ENCODE measurements at regions not wholly inside any gene's neighbourhood (a gene's known extent, or its start where the extent isn't known, plus 50 kb on each side); places are given as distances from the start of the nearest gene placed in this dataset.
"Not testable (repeated sequence)": the region's sequence is repeated elsewhere in the genome, so short reads cannot be mapped to it uniquely, and the experiment has no call there.

- DNase-seq = no peak
Observed at GRCh38 chr3:5358911-5359310, 171.4 kb downstream of the EDEM1 start.

DNA sequence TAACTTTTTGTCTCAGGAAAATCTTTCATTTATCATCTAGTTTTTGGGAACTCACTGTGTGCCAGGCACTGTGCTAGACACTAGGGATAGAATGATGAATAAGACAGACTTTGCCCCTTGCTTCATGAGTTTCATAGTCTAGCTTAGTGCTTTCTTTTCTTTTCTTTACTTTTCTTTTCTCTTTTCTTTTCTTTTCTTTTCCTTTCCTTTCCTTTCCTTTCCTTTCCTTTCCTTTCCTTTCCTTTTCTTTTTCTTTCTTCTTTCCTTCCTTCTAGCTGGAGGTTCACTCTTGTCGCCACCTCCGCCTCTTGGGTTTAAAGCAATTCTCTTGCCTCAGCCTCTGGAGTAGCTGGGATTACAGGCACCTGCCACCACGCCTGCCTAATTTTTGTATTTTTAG, 172.9 kb downstream of the EDEM1 start:
- DNase-seq = no peak

- DNase-seq = no peak
Observed at GRCh38 chr3:5366746-5367145, 179.2 kb downstream of the EDEM1 start.

- DNase-seq = not testable (repeated sequence)
Observed at GRCh38 chr3:5371555-5371954, 184.0 kb downstream of the EDEM1 start.

- DNase-seq = no peak
Observed at GRCh38 chr3:5376761-5377160, 189.3 kb downstream of the EDEM1 start.

DNA sequence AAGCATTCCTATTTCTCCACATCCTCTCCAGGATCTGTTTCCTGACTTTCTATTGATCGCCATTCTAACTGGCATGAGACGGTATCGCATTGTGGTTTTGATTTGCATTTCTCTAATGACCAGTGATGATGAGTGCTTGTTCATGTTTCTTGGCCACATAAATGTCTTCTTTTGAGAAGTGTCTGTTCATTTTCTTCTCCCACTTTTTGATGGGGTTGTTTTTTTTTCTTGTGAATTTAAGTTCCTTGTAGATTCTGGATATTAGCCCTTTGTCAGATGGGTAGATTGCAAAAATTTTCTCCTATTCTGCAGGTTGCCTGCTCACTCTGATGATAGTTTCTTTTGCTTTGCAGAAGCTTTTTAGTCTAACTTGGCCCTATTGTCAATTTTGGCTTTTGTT, 191.8 kb downstream of the EDEM1 start:
- DNase-seq = not testable (repeated sequence)

GRCh38 chr3:5383486-5384263, 196.2 kb downstream of the EDEM1 start:
- DNase-seq = not testable (repeated sequence)

GRCh38 chr3:5384557-5385236, 197.2 kb downstream of the EDEM1 start:
- no peak for DNase-seq

DNA sequence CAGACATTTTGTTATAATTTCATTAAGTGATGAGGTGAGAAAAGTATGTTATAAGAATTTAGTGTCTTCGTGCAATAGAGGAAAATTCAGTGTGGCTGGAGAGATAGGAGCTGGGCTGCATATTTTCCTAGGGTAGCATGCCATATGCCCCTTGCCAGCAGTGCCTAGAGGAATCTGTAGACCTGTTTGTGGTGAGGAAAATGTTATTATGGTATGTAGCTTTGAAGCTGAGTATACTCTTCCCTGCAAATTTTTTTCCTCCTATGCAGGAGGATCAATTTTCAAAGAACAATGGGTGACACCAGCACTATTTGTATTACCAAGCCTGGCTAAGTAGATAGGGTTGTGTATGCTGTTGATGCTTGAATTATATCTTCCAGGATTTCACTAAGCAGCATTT, 200.6 kb downstream of the EDEM1 start:
- DNase-seq = no peak

DNA sequence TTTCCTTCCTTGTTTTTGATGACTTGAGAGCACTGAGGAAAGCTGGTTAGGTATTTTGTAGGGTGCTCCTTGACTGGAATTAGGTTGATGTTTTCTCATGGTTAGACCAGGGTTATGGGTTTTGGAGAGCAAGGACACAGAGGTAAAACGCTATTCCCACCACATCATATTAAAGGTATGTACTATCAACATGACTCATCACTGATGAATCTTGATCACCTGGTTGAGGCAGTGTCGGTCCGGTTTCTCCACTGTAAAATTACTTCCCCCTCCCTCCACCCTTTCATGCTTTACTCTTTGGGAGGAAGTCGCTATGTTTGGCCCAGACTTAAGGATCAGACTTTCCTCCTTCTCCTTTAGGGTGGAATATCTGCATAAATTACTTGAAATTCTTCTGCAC, 201.6 kb downstream of the EDEM1 start:
- DNase-seq = no peak

DNA sequence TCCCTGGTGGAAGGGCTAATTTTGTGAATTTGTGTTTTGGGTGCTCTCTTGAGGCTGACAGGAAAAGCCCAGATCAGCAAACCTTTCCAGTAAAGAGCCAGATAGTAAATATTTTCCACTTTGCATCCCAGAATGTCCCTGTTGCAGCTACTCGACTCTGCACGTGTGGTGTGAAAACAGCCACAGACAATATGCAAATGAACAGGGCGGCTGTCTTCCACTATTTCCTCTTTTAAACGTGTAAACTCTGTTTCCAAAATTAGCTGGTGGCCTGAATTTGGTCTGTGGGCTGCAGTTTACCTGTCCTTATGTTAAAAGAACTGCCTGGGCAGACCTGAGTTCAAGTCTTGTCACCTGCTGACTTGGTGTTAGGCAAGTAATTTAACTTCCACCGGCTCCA, 202.7 kb downstream of the EDEM1 start:
- DNase-seq = no peak

DNA sequence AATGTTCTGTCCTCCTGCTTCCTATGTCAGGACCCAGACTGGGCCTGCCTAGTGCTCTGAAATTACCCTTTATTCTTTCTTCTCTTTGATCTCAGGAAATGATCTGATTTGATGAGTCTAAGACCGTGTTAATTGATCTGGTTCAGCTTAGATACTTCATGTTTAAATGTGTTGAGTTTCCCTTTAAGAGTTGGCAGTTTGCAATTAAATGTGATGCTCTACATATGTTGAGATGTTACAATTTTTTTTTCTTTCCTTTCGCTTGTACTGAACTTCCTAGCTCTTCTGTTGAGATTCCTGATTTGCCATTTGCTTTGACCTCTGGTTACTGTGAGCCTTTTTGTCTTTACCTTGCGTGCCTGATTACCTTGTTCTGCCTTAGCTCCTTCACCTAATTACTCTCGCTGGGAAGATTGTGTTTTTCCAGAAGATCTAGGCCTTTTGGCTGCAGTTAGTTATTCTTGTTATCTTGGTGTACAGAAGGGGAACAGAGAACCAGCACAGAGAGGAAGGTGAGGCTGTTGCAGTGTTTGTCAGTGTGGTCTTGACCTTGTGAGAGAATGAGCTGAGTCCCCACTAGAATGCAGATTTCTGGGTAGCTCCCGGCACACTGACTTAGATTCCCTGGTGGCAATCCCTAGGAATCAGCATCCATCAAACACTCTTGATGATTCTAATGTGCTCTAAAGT, 203.6 kb downstream of the EDEM1 start:
- DNase-seq = no peak

DNA sequence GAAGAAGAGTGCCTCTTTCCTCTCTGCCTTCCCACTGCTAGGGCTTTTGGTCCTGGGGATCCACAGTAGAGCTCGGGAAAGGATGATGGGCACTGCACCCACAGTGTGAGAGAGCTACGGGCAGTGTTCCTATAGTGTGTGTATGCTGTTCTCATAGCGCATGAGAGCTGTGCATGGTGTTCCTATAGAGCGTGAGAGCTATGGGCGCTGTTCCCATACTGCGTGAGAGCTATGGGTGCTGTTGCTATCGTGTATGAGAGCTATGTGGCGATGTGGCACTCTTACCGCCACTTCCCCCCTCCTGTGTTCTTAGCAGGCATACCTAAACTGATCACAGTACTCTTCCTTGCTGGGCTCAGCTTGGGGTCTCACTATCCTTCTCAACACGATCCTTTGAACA, 213.5 kb downstream of the EDEM1 start:
- no peak for DNase-seq

DNA sequence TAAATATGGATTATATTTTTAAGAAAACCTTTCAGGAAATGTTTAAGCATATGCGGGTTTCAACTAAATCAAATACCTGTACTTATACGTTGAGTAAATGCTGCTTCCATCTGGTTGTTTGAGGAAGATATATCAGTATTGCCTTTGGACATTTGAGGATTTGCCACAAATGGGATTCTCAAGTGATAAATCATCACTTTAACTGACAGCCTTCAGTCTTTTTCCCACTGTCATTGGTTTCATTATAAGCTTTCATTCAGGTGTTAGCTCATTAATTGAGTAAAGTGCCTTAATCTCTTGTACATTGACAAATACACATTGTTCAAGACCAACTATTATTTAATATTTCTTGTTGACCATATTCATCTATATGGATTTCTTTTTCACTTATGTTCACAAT, 217.2 kb downstream of the EDEM1 start:
- DNase-seq = no peak

GRCh38 chr3:5411786-5412185, 224.3 kb downstream of the EDEM1 start:
- no peak for DNase-seq

DNA sequence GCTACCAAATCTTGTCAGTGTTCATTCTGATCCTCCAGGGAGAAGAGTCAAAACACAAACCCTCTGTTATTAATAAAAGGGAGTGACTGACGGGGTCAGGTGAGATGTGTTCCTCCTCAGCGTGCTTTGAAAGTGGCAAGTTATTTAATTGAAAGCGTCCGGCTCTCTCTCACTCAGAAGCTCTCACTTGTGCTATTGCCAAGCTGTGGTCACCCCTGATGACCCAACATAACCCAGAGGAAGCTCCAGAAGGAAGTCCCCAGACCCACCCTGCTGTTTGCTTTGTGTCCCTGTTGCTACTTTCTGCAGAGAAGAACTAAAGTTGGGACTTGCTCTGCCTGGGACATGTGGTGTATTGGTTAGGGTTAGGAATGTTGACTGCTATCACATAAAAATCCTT, 235.6 kb downstream of the EDEM1 start:
- DNase-seq = no peak

GRCh38 chr3:5423523-5423922, 236.0 kb downstream of the EDEM1 start:
- DNase-seq = no peak

DNA sequence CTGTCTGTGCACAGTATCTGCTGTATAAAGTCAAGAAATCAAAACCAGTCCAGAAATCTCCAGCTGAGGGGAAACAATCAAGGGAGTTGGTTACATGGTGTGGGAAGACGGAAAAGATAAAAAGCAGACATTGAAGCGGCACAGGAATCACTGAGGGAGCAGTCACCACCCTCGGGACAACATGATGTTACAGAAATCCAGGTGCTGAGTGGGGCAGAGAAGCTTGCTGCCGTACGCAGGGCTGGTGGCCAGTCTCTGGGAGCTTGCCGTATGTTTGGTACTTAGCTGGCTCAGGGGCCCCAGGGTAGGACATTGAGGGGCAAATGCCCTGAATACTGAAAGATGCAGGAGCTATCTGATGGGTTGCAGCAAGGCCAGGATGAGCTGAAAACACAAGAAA, 237.9 kb downstream of the EDEM1 start:
- no peak for DNase-seq

GRCh38 chr3:5426094-5426883, 238.8 kb downstream of the EDEM1 start:
- peak; percentile 68 for DNase-seq

GRCh38 chr3:5427021-5427420, 239.5 kb downstream of the EDEM1 start:
- DNase-seq = no peak

DNA sequence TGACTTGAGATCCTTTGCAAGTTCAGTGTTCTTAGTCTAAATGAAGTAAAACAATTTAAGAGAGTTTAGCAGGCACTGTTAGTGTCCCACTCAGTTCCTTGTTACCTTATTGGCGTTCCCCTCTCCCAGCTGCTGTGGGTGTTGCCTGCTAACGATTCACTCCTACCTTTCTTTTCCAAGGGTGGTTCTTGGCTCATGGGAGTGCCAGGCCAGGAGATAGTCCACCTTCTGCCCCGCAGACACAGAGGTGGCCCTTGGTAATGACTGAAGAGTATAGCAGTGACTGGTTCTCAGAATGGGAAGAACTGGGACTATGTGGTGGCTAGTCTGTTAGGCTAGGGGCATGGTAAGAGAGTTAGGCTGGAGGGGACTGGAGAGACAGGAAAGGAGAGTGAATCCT, 240.4 kb downstream of the EDEM1 start:
- DNase-seq = no peak

DNA sequence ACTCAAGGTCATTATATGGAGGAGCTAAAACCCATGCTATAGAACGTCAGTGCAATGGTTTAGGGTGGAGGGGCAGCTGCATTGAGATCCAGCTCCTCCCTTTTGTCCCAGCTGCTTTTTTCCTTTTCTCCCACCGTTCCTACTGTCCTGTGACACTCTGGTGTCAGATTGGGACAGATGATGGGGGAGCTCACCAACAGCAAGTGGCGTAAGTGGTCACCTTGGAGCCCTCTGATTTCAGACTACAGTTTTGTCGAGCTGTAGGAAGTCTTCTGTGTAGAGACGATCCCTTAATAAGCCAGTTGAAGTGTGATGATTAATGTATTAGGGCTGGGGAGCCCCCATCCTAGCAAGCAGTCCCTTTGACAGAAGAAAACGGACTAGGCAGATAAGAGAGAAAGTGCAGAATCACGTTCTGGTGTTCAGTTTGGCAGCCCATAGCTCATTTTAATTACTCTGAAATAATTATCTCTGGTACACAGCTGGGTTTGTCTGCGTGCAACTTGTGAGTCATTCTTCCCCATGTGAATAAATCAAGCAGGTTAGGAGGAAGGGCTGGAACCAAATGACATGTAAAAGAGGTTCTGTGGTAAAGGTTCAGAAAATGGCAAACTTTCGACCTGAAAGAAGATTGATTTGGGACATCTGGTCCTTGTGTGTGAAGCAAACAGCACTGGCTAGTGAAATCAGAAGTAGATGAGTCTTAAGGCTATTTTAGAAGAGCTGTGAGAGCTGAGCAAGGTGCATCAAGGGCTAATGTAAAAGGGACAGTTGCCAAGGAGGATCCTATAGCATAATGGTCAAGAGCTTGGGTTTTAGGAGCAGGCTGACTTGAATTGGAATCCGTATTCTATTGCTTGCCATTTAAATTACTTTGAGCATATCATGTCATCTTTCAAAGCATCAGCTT, 241.4 kb downstream of the EDEM1 start:
- DNase-seq = no peak
